Ovary (tissue), 7 donors: ENCODE measurements at regions not wholly inside any gene's neighbourhood (a gene's known extent, or its start where the extent isn't known, plus 50 kb on each side); places are given as distances from the start of the nearest gene placed in this dataset.

ENCODE experiments used
- DNase-seq, 5 donors: peaks; one replicate each; pipeline ENCODE4 v3.0.0-alpha.2; 2019 to 2020
- H3K27ac ChIP-seq, 2 donors: fragments of 200-600 bp; one replicate each; pipeline versions ENCODE4 v1.5.1 to v1.8.0; 2019 to 2022
- H3K27me3 ChIP-seq: fragments of 200-600 bp; one replicate; pipeline ENCODE4 v1.8.0; 2022
- H3K36me3 ChIP-seq: fragments of 200-600 bp; sonication (generic); one replicate; pipeline ENCODE4 v1.5.1; 2019
- H3K4me1 ChIP-seq: one replicate; pipeline ENCODE4 v1.8.1; 2013; ENCODE audit warnings: mild to moderate bottlenecking, moderate library complexity; ENCODE audit not compliant: insufficient read depth
- H3K4me3 ChIP-seq: fragments of 200-600 bp; sonication (generic); one replicate; pipeline ENCODE4 v1.5.1; 2017
- H3K9me3 ChIP-seq, 2 donors: fragments of 200-600 bp in 1 of 2; sonication (generic) in 1 of 2; one replicate each; pipeline versions ENCODE4 v1.5.1 to v1.8.1; 2013 to 2019; ENCODE audit warnings: mild to moderate bottlenecking in 1 of 2, moderate library complexity in 1 of 2
- EP300 ChIP-seq: sonication (generic); formaldehyde crosslinking; IDR thresholded peaks from one replicate; pipeline ENCODE4 v1.6.1; 2017; ENCODE audit warnings: antibody characterized with exemption
- POLR2A ChIP-seq: fragments of 450-650 bp; IDR thresholded peaks from one replicate; pipeline ENCODE4 v1.6.1; 2017; ENCODE audit warnings: antibody characterized with exemption, mild to moderate bottlenecking, moderate library complexity
- WGBS, 3 donors: extraction: QIAGEN DNeasy Blood & Tissue Kit in 1 of 3; methylation state at CpG; one replicate each; pipeline versions ENCODE4 v1.1.5 to v1.1.7; 2013 to 2017; 5-methylcytosine and 5-hydroxymethylcytosine counted together
- intact Hi-C, 4 donors: fragments of 100-400 bp; cut with DNase I; formaldehyde crosslinking; loops; one replicate each; pipeline versions ENCODE4 v1.11.0 to v1.15.1; 2022 to 2023
- TF ChIP-seq, protein P1 (sequence below), 3 donors: fragments of 450-650 bp in 2 of 3; fragments of 200-600 bp in 1 of 3; IDR thresholded peaks; one replicate each; pipeline versions ENCODE4 v1.5.1 to v1.8.0; 2016 to 2022; ENCODE audit warnings: antibody characterized with exemption in 3 of 3, mild to moderate bottlenecking in 1 of 3
- donor health status: DM: no; HTN: no; CAD: no; lungs with moderate emphysema.
- donor health status: DM: no; HTN: no; CAD: no.
- donor health status: Bipolar disorder and iron deficiency.
- donor health status: DM: no; HTN: no; CAD: no.
- donor health status: DM: yes; HTN: yes; CAD: no.

GRCh38 chr1:39104158-39105060 lies 78.3 kb downstream of the NDUFS5 start:
- DNase-seq = peak in 3 of 5 donors; percentile 10 to 41 (median 29)
- Histone ChIP-seq H3K9me3 (no peaks in the 10 kb centered on the region), H3K27me3 (no peaks in the 10 kb centered on the region), H3K27ac (peak overlapping the region; percentile 93 to 96), H3K4me1 (peaks cover 13% of the 10 kb centered on the region), H3K36me3 (no peaks in the 10 kb centered on the region), H3K4me3 (peak overlapping the region; percentile 81)
- WGBS, 3 donors = 27 to 32% (median 27%) methylated on average over 25 of the region's 25 CpGs
- intact Hi-C loops = loop anchor here (5.0 to 10.0 kb wide), 8 partner anchors 60 to 430 kb away; partner anchors contain the start of gene MACF1 (in 1 of the 4)
- TF ChIP-seq POLR2A = no peak
- TF ChIP-seq, protein P1, sequence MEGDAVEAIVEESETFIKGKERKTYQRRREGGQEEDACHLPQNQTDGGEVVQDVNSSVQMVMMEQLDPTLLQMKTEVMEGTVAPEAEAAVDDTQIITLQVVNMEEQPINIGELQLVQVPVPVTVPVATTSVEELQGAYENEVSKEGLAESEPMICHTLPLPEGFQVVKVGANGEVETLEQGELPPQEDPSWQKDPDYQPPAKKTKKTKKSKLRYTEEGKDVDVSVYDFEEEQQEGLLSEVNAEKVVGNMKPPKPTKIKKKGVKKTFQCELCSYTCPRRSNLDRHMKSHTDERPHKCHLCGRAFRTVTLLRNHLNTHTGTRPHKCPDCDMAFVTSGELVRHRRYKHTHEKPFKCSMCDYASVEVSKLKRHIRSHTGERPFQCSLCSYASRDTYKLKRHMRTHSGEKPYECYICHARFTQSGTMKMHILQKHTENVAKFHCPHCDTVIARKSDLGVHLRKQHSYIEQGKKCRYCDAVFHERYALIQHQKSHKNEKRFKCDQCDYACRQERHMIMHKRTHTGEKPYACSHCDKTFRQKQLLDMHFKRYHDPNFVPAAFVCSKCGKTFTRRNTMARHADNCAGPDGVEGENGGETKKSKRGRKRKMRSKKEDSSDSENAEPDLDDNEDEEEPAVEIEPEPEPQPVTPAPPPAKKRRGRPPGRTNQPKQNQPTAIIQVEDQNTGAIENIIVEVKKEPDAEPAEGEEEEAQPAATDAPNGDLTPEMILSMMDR (IDR thresholded peaks at IDR 0.05) = no peak
- TF ChIP-seq EP300 = no peak

DNA sequence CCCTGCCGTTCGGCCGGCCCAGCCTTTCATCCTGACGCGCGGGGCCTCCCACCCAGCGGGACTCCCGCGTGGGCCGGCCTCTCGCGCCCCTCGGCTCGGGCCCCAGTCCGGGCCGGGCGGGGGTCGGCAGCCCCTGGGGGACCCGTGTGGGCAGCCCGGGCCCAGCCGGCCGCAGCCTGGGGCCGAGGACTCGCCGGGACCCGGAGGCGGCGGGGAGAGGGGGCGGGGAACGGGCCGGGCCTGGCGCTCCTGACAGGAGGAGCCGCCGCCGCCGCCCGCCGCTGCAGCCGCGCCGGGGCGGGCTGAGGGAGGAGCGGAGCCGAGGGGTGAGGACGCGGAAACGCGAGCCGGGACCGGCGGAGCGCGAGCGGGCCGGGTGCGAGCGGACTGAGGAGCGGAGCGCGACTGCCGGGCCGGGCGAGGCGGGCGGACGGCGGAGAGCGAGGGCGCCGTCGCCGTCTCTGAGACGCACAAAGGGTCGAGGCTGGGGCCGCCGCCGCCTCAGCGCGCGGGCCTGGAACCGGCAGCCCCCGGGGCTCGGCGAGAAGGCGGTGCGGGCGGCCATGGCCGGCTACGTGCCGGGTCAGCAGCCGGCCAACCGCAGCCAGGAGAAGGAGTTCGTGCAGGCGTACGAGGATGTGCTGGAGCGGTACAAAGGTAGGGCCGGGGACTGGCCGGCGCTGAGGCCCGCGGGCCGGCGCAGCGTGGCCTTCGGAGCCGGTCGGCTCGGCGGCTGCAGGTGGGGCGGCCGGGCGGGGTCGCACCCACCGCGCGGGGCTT lies 79.1 kb downstream of the NDUFS5 start:
- intact Hi-C loops = loop anchor here (5.0 to 10.0 kb wide), 7 partner anchors 60 to 430 kb away; partner anchors contain the start of gene MACF1 (in 1 of the 4)
- Histone ChIP-seq H3K4me3 (peak overlapping the region; percentile 81), H3K36me3 (no peaks in the 10 kb centered on the region), H3K27me3 (no peaks in the 10 kb centered on the region), H3K4me1 (peaks cover 14% of the 10 kb centered on the region), H3K9me3 (no peaks in the 10 kb centered on the region), H3K27ac (peak overlapping the region; percentile 93 to 96)
- TF ChIP-seq, protein P1 (IDR thresholded peaks at IDR 0.05) = no peak
- TF ChIP-seq POLR2A = peak; percentile 25
- DNase-seq = peak; percentile 63 to 83 (median 76)
- WGBS, 3 donors = 0 to 1% (median 0%) methylated on average over 36 to 116 of the region's 116 CpGs

- Histone ChIP-seq H3K27ac (peak overlapping the region; percentile 93 to 96), H3K4me1 (peaks cover 17% of the 10 kb centered on the region), H3K36me3 (no peaks in the 10 kb centered on the region), H3K27me3 (no peaks in the 10 kb centered on the region), H3K9me3 (no peaks in the 10 kb centered on the region), H3K4me3 (peak overlapping the region; percentile 81)
- intact Hi-C loops = loop anchor here (5.0 to 10.0 kb wide), 7 partner anchors 59 to 429 kb away; partner anchors contain the start of gene MACF1 (in 1 of the 4)
- TF ChIP-seq EP300 (no peak), POLR2A (no peak)
- TF ChIP-seq, protein P1 (IDR thresholded peaks at IDR 0.05) = no peak
- WGBS, 3 donors = 0 to 2% (median 1%) methylated on average over 38 to 39 of the region's 39 CpGs
- DNase-seq = peak; percentile 67 to 79 (median 73)
These were observed 80.0 kb downstream of the NDUFS5 start for GRCh38 chr1:39105841-39106765.
